ENCODE measurements at regions not wholly inside any gene's neighbourhood (a gene's known extent, or its start where the extent isn't known, plus 50 kb on each side); places are given as distances from the start of the nearest gene placed in this dataset.
A peak's percentile ranks its signal among the peaks of the same experiment; 100 is the strongest.

DNA sequence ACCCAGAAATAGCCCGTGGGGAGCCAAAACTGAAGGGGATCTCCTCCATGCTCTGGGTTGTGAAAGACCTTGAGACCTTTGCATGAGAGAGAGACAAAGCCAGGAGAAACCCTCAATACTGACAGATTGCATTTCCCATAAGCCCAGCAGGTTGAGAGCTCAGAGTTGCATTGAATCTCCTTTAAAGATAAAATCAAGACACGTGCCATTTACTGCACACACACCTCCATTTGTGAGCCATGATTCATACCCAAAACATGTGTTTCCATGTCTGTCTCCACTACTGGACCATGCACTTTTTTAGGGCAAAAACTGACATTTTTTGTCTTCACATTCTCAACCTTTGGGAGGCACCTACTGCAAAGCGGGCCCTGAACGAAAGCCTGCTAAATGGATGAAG, 144.0 kb upstream of the NRIP1 start:
- H3K9ac ChIP-seq: no peak overlapping the region
- H3K4me3 ChIP-seq: no peak overlapping the region
- H3K79me2 ChIP-seq (ENCODE audit: low read depth): no peaks in the 10 kb centered on the region
- H3K27ac Mint-ChIP-seq: no peak overlapping the region
- no peaks in the 10 kb centered on the region for H3F3A ChIP-seq (ENCODE audit: low read depth)
- TF ChIP-seq EZH2 (IDR thresholded peaks at IDR 0.05) (no peak), EZH2phosphoT487 (IDR thresholded peaks at IDR 0.05) (no peak)
- TF ChIP-seq, protein P1, sequence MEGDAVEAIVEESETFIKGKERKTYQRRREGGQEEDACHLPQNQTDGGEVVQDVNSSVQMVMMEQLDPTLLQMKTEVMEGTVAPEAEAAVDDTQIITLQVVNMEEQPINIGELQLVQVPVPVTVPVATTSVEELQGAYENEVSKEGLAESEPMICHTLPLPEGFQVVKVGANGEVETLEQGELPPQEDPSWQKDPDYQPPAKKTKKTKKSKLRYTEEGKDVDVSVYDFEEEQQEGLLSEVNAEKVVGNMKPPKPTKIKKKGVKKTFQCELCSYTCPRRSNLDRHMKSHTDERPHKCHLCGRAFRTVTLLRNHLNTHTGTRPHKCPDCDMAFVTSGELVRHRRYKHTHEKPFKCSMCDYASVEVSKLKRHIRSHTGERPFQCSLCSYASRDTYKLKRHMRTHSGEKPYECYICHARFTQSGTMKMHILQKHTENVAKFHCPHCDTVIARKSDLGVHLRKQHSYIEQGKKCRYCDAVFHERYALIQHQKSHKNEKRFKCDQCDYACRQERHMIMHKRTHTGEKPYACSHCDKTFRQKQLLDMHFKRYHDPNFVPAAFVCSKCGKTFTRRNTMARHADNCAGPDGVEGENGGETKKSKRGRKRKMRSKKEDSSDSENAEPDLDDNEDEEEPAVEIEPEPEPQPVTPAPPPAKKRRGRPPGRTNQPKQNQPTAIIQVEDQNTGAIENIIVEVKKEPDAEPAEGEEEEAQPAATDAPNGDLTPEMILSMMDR (IDR thresholded peaks at IDR 0.05): no peak
- peaks cover 3% of the 10 kb centered on the region for H3K4me1 ChIP-seq
- DNase-seq (ENCODE audit: low spot score): no peak
- H3K9me3 Mint-ChIP-seq: peaks cover 9% of the 10 kb centered on the region
- no peaks in the 10 kb centered on the region for H3K9me3 ChIP-seq (ENCODE audit: low read depth)
- peaks cover 6% of the 10 kb centered on the region for H3K27me3 Mint-ChIP-seq (ENCODE audit: insufficient read depth, low read depth)
- H3K4me2 ChIP-seq: no peak overlapping the region
- H3K4me3 Mint-ChIP-seq: no peak overlapping the region
- H4K20me1 ChIP-seq (ENCODE audit: low read depth): no peaks in the 10 kb centered on the region
- no peak overlapping the region for H2AFZ ChIP-seq (replicated peaks)
- H3K4me1 Mint-ChIP-seq: peaks cover 10% of the 10 kb centered on the region
- H3K27me3 ChIP-seq: no peaks in the 10 kb centered on the region
- H3K36me3 ChIP-seq: no peaks in the 10 kb centered on the region
- H3K36me3 Mint-ChIP-seq: no peaks in the 10 kb centered on the region
- no peak overlapping the region for H3K27ac ChIP-seq

DNA sequence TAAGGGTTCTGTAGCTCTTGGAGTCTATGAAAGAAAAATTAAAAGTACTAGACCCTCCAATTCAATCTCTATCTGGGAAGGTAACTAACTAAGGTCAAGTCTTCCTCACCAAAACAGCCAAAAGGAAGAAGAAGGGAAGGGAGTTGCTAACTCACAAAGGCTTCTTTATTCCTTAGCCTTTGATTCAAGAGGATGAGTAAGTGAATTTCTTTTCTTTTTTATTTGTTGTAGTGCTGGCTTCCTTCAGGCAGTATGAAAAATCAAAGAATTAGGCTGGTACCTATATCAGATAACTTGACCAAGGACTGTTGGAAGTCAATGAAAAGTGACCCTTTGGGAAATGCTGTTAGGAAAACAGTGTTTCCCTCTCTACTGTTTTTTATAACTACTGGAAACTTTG, 144.4 kb upstream of the NRIP1 start:
- Mint-ChIP-seq H3K4me1 (peaks cover 9% of the 10 kb centered on the region), H3K27me3 (ENCODE audit: insufficient read depth, low read depth) (peaks cover 6% of the 10 kb centered on the region), H3K9me3 (peaks cover 9% of the 10 kb centered on the region), H3K27ac (no peak overlapping the region), H3K36me3 (no peaks in the 10 kb centered on the region), H3K4me3 (no peak overlapping the region)
- Histone ChIP-seq H3K4me2 (no peak overlapping the region), H3K27ac (no peak overlapping the region), H3K36me3 (no peaks in the 10 kb centered on the region), H3K79me2 (ENCODE audit: low read depth) (no peaks in the 10 kb centered on the region), H3K4me1 (peaks cover 3% of the 10 kb centered on the region), H3K27me3 (no peaks in the 10 kb centered on the region), H3K9ac (no peak overlapping the region), H2AFZ (replicated peaks) (no peak overlapping the region), H3K9me3 (ENCODE audit: low read depth) (no peaks in the 10 kb centered on the region), H4K20me1 (ENCODE audit: low read depth) (no peaks in the 10 kb centered on the region), H3F3A (ENCODE audit: low read depth) (no peaks in the 10 kb centered on the region), H3K4me3 (no peak overlapping the region)
- TF ChIP-seq, protein P1 (IDR thresholded peaks at IDR 0.05): no peak
- TF ChIP-seq EZH2 (IDR thresholded peaks at IDR 0.05): no peak
- TF ChIP-seq EZH2phosphoT487 (IDR thresholded peaks at IDR 0.05): no peak
- DNase-seq (ENCODE audit: low spot score): no peak

DNA sequence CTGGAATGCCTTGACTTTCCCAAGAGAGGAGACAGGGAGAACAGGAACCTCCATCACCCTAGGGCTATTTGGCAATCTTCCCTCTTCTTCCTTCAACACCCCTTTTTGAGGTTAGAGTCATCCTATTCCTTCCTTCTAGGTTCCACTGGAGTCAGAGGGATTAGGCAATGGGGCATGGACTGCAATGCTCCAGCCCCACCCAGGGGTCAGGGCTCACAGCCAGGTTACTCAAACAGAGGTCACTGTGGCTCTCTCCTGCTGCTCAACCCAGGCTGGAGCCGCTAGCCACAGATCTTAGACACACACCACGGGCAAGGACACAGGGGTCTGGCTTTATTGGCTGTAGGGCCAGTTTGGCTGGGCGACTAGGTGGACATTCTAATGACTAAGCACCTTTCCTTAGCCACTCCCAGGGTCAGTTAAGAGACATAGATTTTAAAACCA, 145.5 kb upstream of the NRIP1 start:
- Mint-ChIP-seq H3K27ac (no peak overlapping the region), H3K4me3 (no peak overlapping the region), H3K27me3 (ENCODE audit: insufficient read depth, low read depth) (peaks cover 6% of the 10 kb centered on the region), H3K9me3 (peaks cover 9% of the 10 kb centered on the region), H3K4me1 (peaks cover 9% of the 10 kb centered on the region), H3K36me3 (no peaks in the 10 kb centered on the region)
- Histone ChIP-seq H2AFZ (replicated peaks) (no peak overlapping the region), H3K4me1 (peaks cover 3% of the 10 kb centered on the region), H4K20me1 (ENCODE audit: low read depth) (no peaks in the 10 kb centered on the region), H3F3A (ENCODE audit: low read depth) (no peaks in the 10 kb centered on the region), H3K4me2 (no peak overlapping the region), H3K27ac (no peak overlapping the region), H3K9ac (no peak overlapping the region), H3K27me3 (no peaks in the 10 kb centered on the region), H3K79me2 (ENCODE audit: low read depth) (no peaks in the 10 kb centered on the region), H3K9me3 (ENCODE audit: low read depth) (no peaks in the 10 kb centered on the region), H3K4me3 (no peak overlapping the region), H3K36me3 (no peaks in the 10 kb centered on the region)
- DNase-seq (ENCODE audit: low spot score): peak; percentile 13
- no peak for TF ChIP-seq EZH2 (IDR thresholded peaks at IDR 0.05)
- TF ChIP-seq, protein P1 (IDR thresholded peaks at IDR 0.05): no peak
- no peak for TF ChIP-seq EZH2phosphoT487 (IDR thresholded peaks at IDR 0.05)

Data from neural progenitor cell (in vitro differentiated cells).